SKM-1 (cell line): ENCODE measurements at regions not wholly inside any gene's neighbourhood (a gene's known extent, or its start where the extent isn't known, plus 50 kb on each side); places are given as distances from the start of the nearest gene placed in this dataset.
"Not testable (repeated sequence)": the region's sequence is repeated elsewhere in the genome, so short reads cannot be mapped to it uniquely, and the experiment has no call there.

Source experiments
- DNase-seq: peaks from one replicate; lab custom pipeline; 2025; ENCODE audit not compliant: unreplicated experiment; lab: John Stamatoyannopoulos, UW

GRCh38 chr5:124796495-124796894 lies 50.1 kb upstream of the ZNF608 start:
- no peak for DNase-seq

GRCh38 chr5:124797665-124798087 lies 51.2 kb upstream of the ZNF608 start:
- DNase-seq = no peak

- no peak for DNase-seq
These were observed 52.5 kb upstream of the ZNF608 start for GRCh38 chr5:124798890-124799289.

GRCh38 chr5:124801551-124801950 lies 55.1 kb upstream of the ZNF608 start:
- no peak for DNase-seq

- no peak for DNase-seq
These were observed 57.3 kb upstream of the ZNF608 start for GRCh38 chr5:124803617-124804323.

- no peak for DNase-seq
These were observed 59.6 kb upstream of the ZNF608 start for GRCh38 chr5:124806026-124806372.

- no peak for DNase-seq
These were observed 60.1 kb upstream of the ZNF608 start for GRCh38 chr5:124806373-124807077.

- no peak for DNase-seq
These were observed 62.4 kb upstream of the ZNF608 start for GRCh38 chr5:124808842-124809268.

- DNase-seq = no peak
These were observed 64.1 kb upstream of the ZNF608 start for GRCh38 chr5:124810396-124811006.

GRCh38 chr5:124812771-124813358 lies 66.4 kb upstream of the ZNF608 start:
- no peak for DNase-seq

GRCh38 chr5:124816381-124816780 lies 69.9 kb upstream of the ZNF608 start:
- DNase-seq = no peak

- DNase-seq = no peak
These were observed 72.8 kb upstream of the ZNF608 start for GRCh38 chr5:124819201-124819600.

GRCh38 chr5:124822647-124823046 lies 76.2 kb upstream of the ZNF608 start:
- no peak for DNase-seq

- DNase-seq = no peak
These were observed 76.9 kb upstream of the ZNF608 start for GRCh38 chr5:124823380-124823779.

- DNase-seq = no peak
These were observed 78.3 kb upstream of the ZNF608 start for GRCh38 chr5:124824637-124825158.

- DNase-seq = no peak
These were observed 79.0 kb upstream of the ZNF608 start for GRCh38 chr5:124825250-124825982.

- no peak for DNase-seq
These were observed 79.5 kb upstream of the ZNF608 start for GRCh38 chr5:124825983-124826337.

GRCh38 chr5:124828731-124829234 lies 82.3 kb upstream of the ZNF608 start:
- DNase-seq = no peak

GRCh38 chr5:124831687-124832240 lies 85.3 kb upstream of the ZNF608 start:
- DNase-seq = no peak

- no peak for DNase-seq
These were observed 86.1 kb upstream of the ZNF608 start for GRCh38 chr5:124832510-124832909.

- not testable (repeated sequence) for DNase-seq
These were observed 89.9 kb upstream of the ZNF608 start for GRCh38 chr5:124836314-124836713.
